OCI-LY7 (cell line): ENCODE measurements at regions not wholly inside any gene's neighbourhood (a gene's known extent, or its start where the extent isn't known, plus 50 kb on each side); places are given as distances from the start of the nearest gene placed in this dataset.

Experiments
- CTCF ChIP-seq: fragments of 200-600 bp; sonication (generic); conservative IDR thresholded peaks from 2 replicates; pipeline ENCODE4 v1.5.1; 2014; ENCODE audit warnings: mild to moderate bottlenecking, antibody characterized with exemption, low read length, moderate library complexity, mixed read lengths
- EZH2phosphoT487 ChIP-seq: fragments of 200-600 bp; sonication (generic); IDR thresholded peaks from 2 replicates; pipeline ENCODE4 v1.6.1; 2018; ENCODE audit warnings: low read depth, borderline replicate concordance, mild to moderate bottlenecking, mixed run types, antibody characterized with exemption, low read length, moderate library complexity, mixed read lengths

- TF ChIP-seq CTCF (no peak), EZH2phosphoT487 (no peak)
These were observed 162.8 kb upstream of the SEMA3C start for GRCh38 chr7:81081616-81082015.
